ENCODE measurements at regions not wholly inside any gene's neighbourhood (a gene's known extent, or its start where the extent isn't known, plus 50 kb on each side); places are given as distances from the start of the nearest gene placed in this dataset.

GRCh38 chr14:30270200-30271161, 288.5 kb upstream of the G2E3 start:
- TF ChIP-seq GABPA (IDR thresholded peaks at IDR 0.05; ENCODE audit: low read depth) (no peak), CTCF (IDR thresholded peaks at IDR 0.05; ENCODE audit: insufficient read depth, low read length) (peak; percentile 96), POLR2AphosphoS5 (IDR thresholded peaks at IDR 0.05; ENCODE audit: low read depth) (no peak), REST (IDR thresholded peaks at IDR 0.05; ENCODE audit: insufficient replicate concordance, low read depth) (no peak), SPI1 (IDR thresholded peaks at IDR 0.05; ENCODE audit: borderline replicate concordance, low read depth) (no peak)
- H3K4me3 ChIP-seq (replicated peaks; ENCODE audit: insufficient read depth, low read length) = no peak overlapping the region

GRCh38 chr14:30271811-30272323, 287.1 kb upstream of the G2E3 start:
- no peak for TF ChIP-seq GABPA (IDR thresholded peaks at IDR 0.05; ENCODE audit: low read depth)
- TF ChIP-seq SPI1 (IDR thresholded peaks at IDR 0.05; ENCODE audit: borderline replicate concordance, low read depth) = no peak
- no peak for TF ChIP-seq POLR2AphosphoS5 (IDR thresholded peaks at IDR 0.05; ENCODE audit: low read depth)
- TF ChIP-seq REST (IDR thresholded peaks at IDR 0.05; ENCODE audit: insufficient replicate concordance, low read depth) = no peak
- no peak for TF ChIP-seq CTCF (IDR thresholded peaks at IDR 0.05; ENCODE audit: insufficient read depth, low read length)
- Histone ChIP-seq H3K4me3 (replicated peaks; ENCODE audit: insufficient read depth, low read length) (no peak overlapping the region), H3K27me3 (ENCODE audit: insufficient read depth, poor library complexity, severe bottlenecking) (no peaks in the 10 kb centered on the region), H3K27ac (replicated peaks) (no peak overlapping the region)
- DNase-seq (ENCODE audit: low read depth in 1 of 2, low spot score in 1 of 2) = no peak

More at GRCh38 chr14:30270200-30271161, 288.5 kb upstream of the G2E3 start:
- Histone ChIP-seq H3K27ac (replicated peaks) (no peak overlapping the region), H3K27me3 (ENCODE audit: insufficient read depth, poor library complexity, severe bottlenecking) (no peaks in the 10 kb centered on the region)
- peak; percentile 17 to 76 for DNase-seq (ENCODE audit: low read depth in 1 of 2, low spot score in 1 of 2)

- Histone ChIP-seq H3K27me3 (ENCODE audit: insufficient read depth, poor library complexity, severe bottlenecking) (no peaks in the 10 kb centered on the region), H3K4me3 (replicated peaks; ENCODE audit: insufficient read depth, low read length) (no peak overlapping the region), H3K27ac (replicated peaks) (no peak overlapping the region)
- DNase-seq (ENCODE audit: low read depth in 1 of 2, low spot score in 1 of 2) = no peak
- TF ChIP-seq POLR2AphosphoS5 (IDR thresholded peaks at IDR 0.05; ENCODE audit: low read depth) (no peak), REST (IDR thresholded peaks at IDR 0.05; ENCODE audit: insufficient replicate concordance, low read depth) (no peak), CTCF (IDR thresholded peaks at IDR 0.05; ENCODE audit: insufficient read depth, low read length) (no peak), GABPA (IDR thresholded peaks at IDR 0.05; ENCODE audit: low read depth) (no peak), SPI1 (IDR thresholded peaks at IDR 0.05; ENCODE audit: borderline replicate concordance, low read depth) (no peak)
These were observed 285.8 kb upstream of the G2E3 start for GRCh38 chr14:30272848-30273832.

Measured in HL-60 (cell line).